A204.1 (cell line): ENCODE measurements at regions not wholly inside any gene's neighbourhood (a gene's known extent, or its start where the extent isn't known, plus 50 kb on each side); places are given as distances from the start of the nearest gene placed in this dataset.
"Not testable (repeated sequence)": the region's sequence is repeated elsewhere in the genome, so short reads cannot be mapped to it uniquely, and the experiment has no call there.

ENCODE experiments used
- FAIRE-seq: peaks from 2 replicates; lab custom pipeline; 2012; peaks lifted over from hg19 to GRCh38; lab: Jason Lieb, UNC

DNA sequence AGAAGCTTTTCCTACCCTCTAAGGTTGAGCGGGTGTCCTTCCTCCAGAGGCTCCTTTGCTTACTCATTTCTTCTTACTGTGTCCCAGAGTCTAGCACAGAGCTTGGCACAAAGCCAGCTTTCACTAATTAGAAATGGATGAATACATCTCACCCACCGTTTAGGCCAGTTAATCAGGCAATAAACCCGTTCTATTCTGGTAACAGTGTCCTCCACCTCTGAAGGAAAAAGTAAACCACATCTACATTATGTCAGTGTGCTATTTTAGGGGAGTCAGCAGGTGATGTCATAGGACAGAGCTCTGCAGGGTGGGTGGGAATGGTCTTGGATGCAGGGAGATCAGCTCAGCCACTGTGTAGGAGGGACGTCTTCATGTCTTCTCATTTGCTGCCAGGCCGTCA, 109.2 kb downstream of the OSTF1 start:
- FAIRE-seq = no peak

DNA sequence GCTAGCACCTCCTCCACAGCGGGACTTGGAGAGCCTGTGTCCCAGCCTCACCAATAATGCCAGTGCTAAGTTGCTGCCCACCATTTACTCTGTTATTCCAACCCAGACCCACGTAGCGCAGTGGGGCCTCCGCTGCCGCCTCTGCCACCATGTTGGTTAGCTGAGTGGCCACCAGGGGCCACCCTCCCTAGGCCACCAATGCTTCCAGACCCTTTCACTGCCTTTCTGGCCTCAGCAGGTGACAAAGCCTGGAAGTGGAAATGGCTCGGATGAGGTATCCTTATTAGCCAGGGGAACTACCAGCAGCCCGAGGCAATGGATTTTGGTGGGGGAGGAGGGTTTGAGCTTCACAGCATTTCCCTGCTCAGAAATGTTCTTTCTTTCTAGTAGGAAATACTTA, 110.1 kb downstream of the OSTF1 start:
- FAIRE-seq = no peak

DNA sequence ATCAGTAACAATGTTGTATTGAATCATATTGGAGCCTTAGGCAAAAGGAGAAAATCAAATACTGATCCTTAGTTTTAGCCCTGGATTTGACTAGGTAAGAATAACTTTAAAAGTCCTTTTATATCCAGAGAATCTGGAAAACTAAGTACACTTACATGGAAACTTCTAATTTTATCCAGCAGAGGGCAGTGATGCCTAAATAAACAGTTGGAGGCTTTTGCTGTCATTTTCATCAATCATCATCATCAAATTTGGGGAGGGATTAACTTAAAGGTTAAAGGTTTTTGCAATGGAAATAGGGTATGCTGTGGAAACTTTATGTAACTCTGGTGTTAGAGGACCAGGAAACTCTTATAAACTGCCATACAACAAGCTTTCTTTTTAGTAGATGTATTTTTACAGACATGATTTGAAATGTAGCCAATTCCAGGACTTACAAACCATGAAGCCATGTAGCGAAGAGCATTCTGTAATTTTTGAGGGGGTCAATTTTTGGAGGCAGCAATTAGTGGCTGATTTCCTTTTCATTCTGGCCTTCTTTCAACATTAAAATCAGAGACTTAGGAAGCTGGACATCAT, 112.7 kb downstream of the OSTF1 start:
- peak; percentile 95 for FAIRE-seq

DNA sequence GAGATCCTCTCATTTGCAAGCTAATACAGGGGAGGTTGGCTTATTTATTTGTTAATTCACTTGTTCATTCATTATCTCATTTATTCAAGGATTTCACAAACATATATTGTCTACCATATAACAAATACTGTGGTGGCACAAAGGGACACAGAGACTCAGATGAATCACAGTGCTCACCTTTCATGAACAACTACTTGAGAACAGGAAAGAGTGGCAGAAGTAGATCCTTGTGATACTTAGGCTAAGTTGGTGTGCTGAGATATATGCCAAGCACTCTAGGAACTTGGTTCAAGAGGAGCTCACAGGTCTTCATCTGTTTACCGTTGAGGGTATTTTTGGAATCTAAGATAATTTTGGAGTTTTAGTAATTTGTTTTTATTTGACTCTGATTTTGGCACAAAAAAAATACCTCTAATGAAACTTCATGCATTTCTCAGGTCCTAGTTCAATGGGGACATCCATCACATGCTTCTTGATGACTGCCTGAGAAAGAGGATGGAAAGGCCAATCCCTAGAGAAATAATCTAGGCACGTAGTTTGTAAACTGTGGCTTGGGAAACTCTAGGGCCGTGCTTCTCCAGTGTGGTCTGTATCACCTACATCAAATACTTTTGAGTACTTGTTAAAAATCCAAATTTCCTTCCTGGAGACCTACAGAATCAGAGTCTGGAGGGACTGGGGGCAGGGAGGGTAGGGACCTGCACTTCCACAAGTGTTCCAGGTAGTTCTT, 113.3 kb downstream of the OSTF1 start:
- no peak for FAIRE-seq

DNA sequence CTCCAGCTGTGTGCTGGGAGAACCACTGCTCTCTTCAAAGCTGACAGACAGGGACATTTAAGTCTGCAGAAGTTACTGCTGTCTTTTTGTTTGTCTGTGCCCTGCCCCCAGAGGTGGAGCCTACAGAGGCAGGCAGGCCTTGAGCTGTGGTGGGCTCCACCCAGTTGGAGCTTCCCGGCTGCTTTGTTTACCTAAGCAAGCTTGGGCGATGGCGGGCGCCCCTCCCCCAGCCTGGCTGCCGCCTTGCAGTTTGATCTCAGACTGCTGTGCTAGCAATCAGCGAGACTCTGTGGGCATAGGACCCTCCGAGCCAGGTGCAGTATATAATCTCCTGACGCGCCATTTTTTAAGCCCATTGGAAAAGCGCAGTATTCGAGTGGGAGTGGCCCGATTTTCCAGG, 119.7 kb downstream of the OSTF1 start:
- not testable (repeated sequence) for FAIRE-seq

DNA sequence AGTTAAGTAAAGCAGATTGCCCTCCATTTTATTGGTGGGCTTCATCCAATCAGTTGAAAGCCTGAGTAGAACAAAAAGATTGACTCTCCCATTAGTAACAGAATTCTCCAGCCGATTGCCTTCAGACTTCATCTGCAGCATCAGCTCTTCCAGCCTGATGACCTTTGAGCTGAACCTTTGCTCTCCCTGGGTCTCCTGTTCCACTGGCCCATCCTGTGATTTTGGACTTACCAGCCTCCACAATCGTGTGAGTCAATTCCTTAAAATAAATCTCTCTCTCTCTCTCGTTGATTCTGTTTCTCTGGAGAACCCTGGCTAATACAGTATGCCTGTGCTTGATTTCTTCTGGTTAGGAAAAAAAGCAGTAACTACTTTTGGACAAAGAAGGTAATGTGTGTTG, 121.9 kb downstream of the OSTF1 start:
- FAIRE-seq = no peak

DNA sequence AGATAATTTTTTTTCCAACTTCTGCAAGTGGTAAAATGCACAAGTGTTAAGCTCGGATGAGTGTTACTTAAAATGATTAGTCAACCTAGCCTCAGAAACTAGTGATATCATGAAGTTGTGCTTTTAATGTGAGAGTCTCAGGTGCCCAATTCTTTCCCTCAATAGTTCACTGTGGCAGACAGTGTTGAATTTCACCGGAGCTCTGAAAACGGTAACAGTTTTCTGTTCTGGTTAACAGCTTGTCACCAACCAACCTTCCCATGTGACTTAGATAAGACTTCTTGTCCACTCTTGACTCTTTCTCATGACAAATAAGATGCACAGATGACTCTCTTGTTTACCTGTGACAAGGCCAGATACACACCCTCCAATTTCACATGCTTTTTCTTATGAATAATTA, 125.5 kb downstream of the OSTF1 start:
- no peak for FAIRE-seq

DNA sequence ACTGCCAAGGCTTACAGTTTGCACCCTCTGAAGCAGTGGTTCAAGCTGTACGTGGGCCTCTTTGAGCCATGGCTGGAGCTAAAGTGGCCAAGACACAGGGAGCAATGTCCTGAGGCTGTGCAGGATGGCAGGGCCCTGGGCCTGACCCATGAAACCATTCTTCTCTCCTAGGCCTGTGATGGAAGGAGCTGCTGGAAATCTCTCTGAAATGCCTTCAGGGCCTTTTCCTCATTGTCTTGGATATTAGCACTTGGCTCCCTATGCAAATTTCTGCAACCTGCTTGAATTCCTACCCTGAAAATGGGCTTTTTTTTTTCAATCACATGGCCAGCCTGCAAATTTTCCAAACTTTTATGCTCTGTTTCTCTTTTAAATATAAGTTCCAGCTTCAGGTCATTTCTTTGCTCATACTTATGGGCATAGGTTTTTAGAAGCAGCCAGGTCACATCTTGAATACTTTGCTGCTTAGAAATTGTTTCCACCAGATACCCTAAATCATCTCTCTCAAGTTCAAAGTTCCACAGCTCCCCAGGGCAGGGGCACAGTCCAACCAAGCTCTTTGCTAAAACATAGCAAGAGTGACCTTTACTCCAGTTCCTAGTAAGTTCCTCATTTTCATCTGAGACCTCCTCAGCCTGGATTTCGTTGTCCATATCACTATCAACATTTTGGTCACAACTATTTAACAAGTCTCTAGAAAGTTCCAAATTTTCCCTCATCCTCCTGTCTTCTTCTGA, 138.3 kb downstream of the OSTF1 start:
- no peak for FAIRE-seq

DNA sequence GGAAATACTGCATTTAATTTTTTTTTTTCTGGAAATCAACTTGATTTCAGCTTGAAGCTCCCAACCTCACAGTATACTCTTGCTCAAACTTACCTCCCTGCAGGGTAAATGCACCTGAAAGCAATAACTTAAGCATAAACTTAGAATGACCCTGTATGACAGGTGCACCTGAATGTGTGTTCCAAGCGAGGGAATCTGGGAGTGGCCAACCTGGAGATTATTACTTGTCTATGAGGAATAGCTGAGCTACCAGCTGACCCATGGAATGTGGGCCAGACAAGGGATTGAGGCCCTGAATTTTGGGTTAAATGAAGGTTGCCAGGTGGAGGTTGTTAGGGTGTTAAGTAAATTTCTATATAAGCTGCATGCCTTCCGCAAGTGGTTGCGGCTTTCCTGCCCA, 140.6 kb downstream of the OSTF1 start:
- FAIRE-seq = no peak

DNA sequence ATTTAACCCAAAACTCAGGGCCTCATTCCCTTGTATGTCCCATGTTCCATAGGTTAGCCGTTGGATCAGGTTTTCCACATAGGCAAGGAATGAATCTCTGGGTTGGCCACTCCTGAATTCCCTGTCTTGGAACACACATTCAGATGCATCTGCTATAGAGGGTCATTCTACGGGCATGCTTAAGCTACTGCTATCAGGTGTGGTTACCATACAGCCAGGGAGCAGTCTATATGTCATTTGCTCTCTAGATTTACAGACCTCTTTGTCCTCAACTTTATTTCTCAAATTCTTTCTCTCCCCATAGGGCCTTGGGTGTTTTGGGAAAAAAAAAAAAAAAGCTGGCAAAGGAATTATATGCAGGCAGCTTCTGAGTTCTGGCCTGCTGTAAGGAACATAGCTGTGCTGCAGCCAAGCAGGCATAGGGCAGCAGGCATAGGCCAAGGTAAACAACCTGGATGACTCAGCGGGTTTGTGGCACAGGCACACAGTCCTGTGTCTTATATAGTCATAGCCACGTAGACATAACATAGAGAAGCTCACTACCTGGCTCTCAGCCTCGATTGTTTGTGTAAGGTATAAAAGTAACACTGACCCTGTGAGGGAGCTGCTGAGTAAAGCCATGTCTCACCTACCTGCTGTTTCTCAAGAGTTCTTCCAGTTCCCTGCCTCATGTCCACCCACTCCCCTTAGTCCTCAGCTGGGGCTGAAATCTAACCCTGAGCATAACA, 141.5 kb downstream of the OSTF1 start:
- FAIRE-seq = no peak

DNA sequence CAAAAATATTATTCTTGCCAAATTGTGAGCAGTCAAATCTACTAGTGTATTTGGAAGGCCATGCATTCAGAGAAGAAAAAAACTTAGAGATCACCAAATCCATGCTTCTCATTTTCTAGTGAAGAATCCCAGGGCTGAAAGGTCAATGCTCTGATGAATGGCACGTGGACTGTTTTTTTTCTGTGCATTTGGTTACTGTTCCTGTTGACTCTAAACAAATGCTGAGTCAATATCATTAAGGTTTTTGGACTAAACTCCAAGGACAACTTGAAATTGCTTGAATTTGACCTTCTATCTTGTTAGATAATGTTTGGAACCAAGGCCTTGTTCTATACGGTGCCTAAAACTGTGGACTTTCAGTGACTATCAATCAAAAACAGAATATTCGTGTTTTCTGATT, 142.2 kb downstream of the OSTF1 start:
- FAIRE-seq = no peak

DNA sequence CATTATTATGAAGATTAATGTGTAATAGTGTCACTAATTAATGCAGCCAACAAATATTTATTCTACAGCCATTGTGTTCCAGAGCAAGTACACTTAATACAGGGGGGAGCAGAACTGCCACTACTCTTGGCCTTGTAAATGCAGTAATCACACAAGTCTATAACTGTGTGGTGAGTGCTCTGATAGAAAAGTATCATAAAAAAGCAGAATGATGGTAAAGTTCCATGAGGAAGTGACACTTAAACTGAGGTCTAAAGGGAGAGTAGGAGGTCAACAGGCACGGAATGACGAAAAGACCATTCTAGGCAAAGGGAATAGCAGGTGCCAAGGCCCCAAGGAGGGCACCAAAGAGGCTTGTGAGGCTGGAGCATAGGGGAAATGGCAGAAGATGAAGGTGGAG, 142.9 kb downstream of the OSTF1 start:
- no peak for FAIRE-seq

DNA sequence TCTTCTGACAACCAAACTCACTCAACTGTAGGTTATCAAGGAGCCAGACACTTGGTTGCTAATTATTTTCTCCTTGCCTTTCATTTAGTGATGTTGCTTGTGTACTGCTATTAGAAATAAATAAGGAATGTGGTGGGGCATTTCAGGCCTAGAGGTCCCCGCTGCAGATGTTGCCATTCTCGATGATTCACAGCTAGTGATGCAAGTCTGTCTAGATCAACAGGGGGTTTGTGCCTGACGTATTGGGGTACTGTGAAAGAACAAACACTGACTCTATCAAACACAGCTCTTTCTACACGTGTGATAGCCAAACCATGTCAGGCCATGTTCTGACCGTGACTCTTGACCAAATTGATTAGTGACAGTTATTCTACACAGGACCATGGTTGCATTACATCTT, 144.7 kb downstream of the OSTF1 start:
- FAIRE-seq = no peak

DNA sequence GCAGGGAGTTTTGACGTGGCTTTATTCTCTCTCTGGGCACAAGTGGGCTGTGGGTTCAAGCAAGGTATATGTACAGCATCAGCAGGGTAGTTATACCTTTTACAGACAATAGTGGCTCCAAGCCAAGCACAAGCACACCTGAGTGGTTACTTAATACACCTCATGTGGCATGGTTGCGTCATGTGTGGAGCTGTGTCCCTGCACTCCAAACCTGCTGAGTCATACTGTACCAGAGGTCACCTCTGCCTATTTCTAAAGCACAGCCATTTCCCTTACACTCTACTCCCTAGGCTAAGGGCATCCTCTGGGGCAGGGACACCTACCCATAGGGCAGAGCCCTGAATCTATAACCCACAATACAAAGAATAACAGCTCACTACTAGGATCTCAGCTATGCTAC, 147.3 kb downstream of the OSTF1 start:
- no peak for FAIRE-seq

DNA sequence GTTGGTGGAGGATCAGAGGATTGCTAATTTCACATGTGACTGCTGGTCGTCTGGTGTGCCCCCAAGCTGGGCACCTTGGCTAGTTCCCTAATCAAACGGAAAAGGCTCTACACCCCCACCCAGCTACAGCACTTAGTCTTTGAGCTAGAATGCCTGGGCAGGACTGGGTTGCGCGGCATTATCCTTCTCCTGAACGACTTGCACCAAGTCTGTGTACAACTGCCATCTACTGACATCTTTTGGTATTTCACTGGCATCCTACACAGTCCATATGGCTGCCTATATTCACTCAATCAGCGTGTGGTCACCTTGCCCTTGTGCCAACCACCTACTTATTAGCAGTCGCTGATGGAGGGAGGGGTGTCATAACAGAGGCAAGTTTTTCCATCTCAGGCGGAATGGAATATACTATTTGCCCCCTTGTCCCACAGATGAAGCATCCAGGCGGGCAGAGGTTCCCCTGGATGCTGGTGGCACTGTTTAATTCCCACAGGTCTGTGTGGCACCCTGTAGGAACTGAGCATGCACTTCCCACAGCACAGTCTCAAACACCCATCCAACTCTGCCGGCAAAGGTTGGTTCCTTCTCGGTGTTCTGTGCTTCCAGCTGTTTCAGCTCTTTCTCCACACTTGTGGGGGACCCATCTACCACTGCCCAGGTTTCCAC, 150.1 kb downstream of the OSTF1 start:
- no peak for FAIRE-seq

DNA sequence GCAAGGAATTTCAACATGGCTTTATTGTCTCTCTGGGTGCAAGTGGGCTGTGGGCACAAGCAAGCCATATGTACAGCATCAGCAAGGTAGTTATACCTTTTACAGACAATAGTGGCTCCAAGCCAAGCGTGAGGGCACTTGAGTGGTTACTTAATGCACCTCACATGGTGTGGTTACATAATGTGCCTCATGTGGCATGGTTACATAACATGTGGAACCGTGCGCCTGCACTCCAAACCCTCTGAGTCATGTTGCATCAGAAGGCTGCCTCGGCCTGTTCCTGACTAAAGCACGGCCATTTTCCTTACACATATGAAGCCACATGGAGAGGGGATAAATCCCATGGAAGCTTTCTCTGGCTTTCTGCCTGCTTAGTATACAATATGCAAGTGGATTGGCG, 150.9 kb downstream of the OSTF1 start:
- FAIRE-seq = no peak

DNA sequence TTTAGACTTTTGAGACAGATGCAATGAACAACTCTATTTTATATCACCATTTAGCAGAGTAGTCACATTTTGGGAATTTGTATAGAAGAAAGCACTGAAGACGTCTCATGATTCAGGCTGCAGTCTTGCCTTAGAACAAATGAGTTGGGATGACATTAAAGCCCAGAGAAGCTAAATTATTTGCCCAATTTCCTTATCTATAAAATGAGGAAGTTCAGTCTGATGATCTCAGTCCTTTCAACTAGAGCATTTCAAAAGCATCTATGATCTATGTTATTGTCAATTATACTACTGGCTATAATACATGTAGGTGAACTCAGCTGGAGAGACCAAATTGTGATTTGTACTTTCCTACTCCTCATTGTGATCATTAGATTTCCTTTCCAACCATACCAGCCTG, 154.1 kb downstream of the OSTF1 start:
- FAIRE-seq = no peak

DNA sequence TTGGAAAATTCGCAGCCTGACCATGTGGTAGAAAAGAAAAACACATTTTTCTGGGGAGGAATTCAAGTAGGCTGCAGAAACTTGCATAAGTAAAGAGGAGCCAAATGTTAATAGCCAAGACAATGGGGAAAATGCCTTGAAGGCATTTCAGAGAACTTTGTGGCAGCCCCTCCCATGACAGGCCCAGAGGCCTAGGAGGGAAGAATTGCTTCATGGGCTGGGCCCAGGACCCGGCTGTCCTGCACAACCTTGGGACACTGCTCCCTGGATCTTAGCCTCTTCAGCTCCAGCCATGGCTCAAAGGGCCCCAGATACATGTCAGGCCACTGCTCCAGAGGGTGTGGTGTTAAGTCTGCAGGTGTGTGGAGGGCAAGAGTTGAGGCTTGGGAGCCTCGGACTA, 158.6 kb downstream of the OSTF1 start:
- FAIRE-seq = no peak

DNA sequence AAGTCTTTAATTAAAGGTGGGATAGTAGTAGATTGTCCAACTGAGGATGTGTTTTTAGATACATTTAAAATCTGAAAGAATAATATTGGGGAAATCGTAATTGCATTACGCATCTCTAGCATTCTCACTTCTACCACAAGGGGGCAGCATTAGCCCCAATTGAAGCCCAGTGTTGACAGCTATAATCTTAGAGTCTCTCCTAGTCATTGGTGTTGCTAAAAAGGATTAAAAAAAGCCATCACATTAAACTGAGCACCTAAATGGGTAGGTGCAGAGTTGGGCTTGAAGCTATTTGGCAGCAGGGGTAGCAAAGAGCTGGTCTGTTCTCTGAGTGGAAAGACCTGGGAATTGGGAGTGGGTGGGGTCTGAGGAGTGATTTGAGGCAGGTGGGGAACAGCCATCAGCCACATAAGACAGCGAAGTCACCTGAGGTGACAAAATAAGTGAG, 177.2 kb downstream of the OSTF1 start:
- peak; percentile 81 for FAIRE-seq

DNA sequence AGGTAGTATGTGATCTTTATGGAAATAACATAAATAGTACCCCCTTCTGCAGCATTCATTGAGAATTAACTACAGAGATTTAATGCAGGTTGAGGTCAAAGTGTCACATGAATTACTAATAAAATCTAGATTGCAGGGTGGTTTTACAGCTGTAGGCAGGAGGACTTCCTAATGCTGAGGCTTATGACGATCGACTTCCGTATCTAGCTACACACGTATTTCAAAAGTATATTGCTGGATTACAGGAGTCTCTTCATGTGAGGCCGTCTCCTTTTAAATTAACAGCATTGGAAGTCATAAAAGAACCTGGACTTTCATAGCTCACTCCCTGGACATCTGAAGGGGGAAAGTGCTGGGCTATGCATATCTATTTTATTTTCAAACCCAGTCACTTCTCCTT, 180.9 kb downstream of the OSTF1 start:
- no peak for FAIRE-seq

DNA sequence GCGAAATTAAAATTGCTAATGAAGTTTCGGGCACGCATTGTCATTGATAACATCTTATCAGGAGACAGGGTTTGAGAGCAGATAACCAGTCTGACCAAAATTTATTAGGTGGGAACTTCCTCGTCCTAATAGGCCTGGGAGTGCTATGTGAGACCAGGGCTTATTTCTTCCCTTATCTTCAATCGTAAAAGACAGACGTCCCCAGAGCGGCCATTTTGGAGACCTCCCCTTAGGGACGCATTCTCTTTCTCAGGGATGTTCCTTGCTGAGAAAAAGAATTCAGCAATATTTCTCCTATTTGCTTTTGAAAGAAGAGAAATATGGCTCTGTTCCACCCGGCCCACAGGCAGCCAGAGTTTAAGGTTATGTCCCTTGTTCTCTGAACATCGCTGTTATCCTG, 184.7 kb downstream of the OSTF1 start:
- FAIRE-seq = not testable (repeated sequence)

DNA sequence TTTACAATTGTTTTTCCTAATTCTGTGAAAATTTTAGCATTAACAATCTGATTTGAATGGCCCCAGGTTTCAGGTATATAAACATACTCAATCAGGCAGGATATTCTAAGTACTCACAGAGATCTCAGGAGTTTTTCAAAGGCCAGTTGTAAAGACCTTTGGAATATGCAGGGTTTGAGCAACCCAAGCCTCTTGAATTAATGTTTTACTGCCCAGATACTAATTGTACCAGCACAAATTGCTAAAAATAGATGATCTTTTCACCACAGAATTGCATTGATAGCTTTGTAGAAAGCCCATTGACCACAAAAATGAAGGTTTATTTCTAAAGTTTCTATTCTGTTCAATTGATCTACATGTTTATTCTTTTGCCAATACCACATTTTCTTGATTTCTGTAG, 186.5 kb downstream of the OSTF1 start:
- FAIRE-seq = no peak
